ENCODE measurements at regions not wholly inside any gene's neighbourhood (a gene's known extent, or its start where the extent isn't known, plus 50 kb on each side); places are given as distances from the start of the nearest gene placed in this dataset.

DNA sequence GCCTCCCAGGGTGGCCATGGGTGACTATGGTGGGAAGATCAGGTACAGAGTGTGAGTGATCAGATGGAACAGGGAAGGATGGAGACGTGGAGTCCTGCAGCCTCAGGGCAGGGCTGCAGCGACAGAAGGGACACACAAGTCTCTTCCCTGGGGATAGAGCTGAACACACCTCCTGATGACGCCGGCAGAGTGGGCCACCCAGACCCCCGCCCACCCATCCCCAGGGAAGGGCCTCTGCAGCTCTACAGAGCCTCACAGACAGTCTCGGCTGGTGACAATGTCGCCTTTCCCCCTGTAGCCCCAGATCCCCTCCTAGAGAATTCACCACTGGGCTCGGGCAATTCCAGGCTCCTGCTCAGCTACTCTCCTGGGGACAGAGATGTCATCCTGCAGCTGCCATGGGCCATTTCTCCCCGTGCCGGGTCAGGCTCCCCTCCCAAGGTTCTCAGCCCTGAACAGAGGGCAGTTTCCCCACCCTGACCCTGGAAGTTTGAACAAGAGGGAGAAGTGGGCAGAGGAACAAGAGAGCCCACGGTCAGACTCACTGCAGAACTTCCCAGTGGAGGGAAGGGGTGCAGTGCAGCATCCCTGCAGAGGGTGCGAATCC, 115.7 kb downstream of the NCOR2 start:
- TF ChIP-seq CTCF (IDR thresholded peaks at IDR 0.05; ENCODE audit: low read depth, low read length) (no peak), EZH2phosphoT487 (IDR thresholded peaks at IDR 0.05; ENCODE audit: low read depth) (no peak)

Measured in OCI-LY3 (cell line).